HCT116 (cell line): ENCODE measurements at regions not wholly inside any gene's neighbourhood (a gene's known extent, or its start where the extent isn't known, plus 50 kb on each side); places are given as distances from the start of the nearest gene placed in this dataset.

Source experiments
- ATF3 ChIP-seq: IDR thresholded peaks from 2 replicates; pipeline ENCODE4 v1.6.1; 2012
- EZH2phosphoT487 ChIP-seq: fragments of 200-600 bp; IDR thresholded peaks from 2 replicates; pipeline ENCODE4 v1.6.1; 2018; ENCODE audit warnings: antibody characterized with exemption, borderline replicate concordance
- FOSL1 ChIP-seq: IDR thresholded peaks from 2 replicates; pipeline ENCODE4 v1.6.1; 2012; ENCODE audit warnings: low read depth
- POLR2A ChIP-seq: IDR thresholded peaks from 2 replicates; pipeline ENCODE4 v1.7.0; 2011; ENCODE audit warnings: borderline replicate concordance; ENCODE audit not compliant: insufficient read depth, insufficient read length; ENCODE audit errors: extremely low read depth
- POLR2AphosphoS5 ChIP-seq: IDR thresholded peaks from 2 replicates; pipeline ENCODE4 v1.6.1; 2011; ENCODE audit warnings: mild to moderate bottlenecking, low read depth, low read length, moderate library complexity
- REST ChIP-seq: IDR thresholded peaks from 2 replicates; pipeline ENCODE4 v1.6.1; 2012; ENCODE audit warnings: low read depth
- SP1 ChIP-seq: IDR thresholded peaks from 2 replicates; pipeline ENCODE4 v1.6.1; 2012; ENCODE audit warnings: low read depth
- TCF7L2 ChIP-seq: IDR thresholded peaks from 2 replicates; pipeline ENCODE4 v1.7.0; 2011; ENCODE audit warnings: borderline replicate concordance, inconsistent platforms; ENCODE audit not compliant: insufficient read depth, insufficient read length; ENCODE audit errors: extremely low read depth
- YY1 ChIP-seq: IDR thresholded peaks from 2 replicates; pipeline ENCODE4 v1.6.1; 2011; ENCODE audit warnings: low read length, low read depth, moderate library complexity, mild to moderate bottlenecking; ENCODE audit not compliant: insufficient replicate concordance; ENCODE audit errors: extremely low read depth
- ZBTB33 ChIP-seq: IDR thresholded peaks from 2 replicates; pipeline ENCODE4 v1.6.1; 2011; ENCODE audit warnings: mild to moderate bottlenecking, low read length, moderate library complexity; ENCODE audit not compliant: insufficient replicate concordance; ENCODE audit errors: extremely low read depth
- TF ChIP-seq, protein P1 (sequence below), 3 experiments: fragments of 200-600 bp in 1 of 3; sonication (generic) in 1 of 3; IDR thresholded peaks in 2 of 3; conservative IDR thresholded peaks in 1 of 3; 2 replicates each; pipeline ENCODE4 v1.5.1; 2012 to 2017; ENCODE audit warnings: low read depth in 2 of 3, low read length in 2 of 3, antibody characterized with exemption in 1 of 3, borderline replicate concordance in 1 of 3, control low read depth in 1 of 3, mild to moderate bottlenecking in 1 of 3, mixed read lengths in 1 of 3, mixed run types in 1 of 3, moderate library complexity in 1 of 3; ENCODE audit not compliant: insufficient read depth in 1 of 3
- TF ChIP-seq, protein P2 (sequence below): IDR thresholded peaks from 2 replicates; pipeline ENCODE4 v1.6.1; 2012

- no peak for TF ChIP-seq ZBTB33
- TF ChIP-seq SP1: no peak
- TF ChIP-seq, protein P1, sequence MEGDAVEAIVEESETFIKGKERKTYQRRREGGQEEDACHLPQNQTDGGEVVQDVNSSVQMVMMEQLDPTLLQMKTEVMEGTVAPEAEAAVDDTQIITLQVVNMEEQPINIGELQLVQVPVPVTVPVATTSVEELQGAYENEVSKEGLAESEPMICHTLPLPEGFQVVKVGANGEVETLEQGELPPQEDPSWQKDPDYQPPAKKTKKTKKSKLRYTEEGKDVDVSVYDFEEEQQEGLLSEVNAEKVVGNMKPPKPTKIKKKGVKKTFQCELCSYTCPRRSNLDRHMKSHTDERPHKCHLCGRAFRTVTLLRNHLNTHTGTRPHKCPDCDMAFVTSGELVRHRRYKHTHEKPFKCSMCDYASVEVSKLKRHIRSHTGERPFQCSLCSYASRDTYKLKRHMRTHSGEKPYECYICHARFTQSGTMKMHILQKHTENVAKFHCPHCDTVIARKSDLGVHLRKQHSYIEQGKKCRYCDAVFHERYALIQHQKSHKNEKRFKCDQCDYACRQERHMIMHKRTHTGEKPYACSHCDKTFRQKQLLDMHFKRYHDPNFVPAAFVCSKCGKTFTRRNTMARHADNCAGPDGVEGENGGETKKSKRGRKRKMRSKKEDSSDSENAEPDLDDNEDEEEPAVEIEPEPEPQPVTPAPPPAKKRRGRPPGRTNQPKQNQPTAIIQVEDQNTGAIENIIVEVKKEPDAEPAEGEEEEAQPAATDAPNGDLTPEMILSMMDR (IDR thresholded peaks at IDR 0.05 in 2 of 3, conservative IDR thresholded peaks at IDR 0.05 in 1 of 3; ENCODE audit: borderline replicate concordance in 1 of 3, insufficient read depth in 1 of 3, low read depth in 2 of 3, low read length in 2 of 3): no peak
- no peak for TF ChIP-seq POLR2A
- TF ChIP-seq ATF3: no peak
- no peak for TF ChIP-seq REST
- TF ChIP-seq TCF7L2: no peak
- no peak for TF ChIP-seq FOSL1
- no peak for TF ChIP-seq EZH2phosphoT487
- TF ChIP-seq YY1: no peak
- TF ChIP-seq, protein P2, sequence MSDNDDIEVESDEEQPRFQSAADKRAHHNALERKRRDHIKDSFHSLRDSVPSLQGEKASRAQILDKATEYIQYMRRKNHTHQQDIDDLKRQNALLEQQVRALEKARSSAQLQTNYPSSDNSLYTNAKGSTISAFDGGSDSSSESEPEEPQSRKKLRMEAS: no peak
- TF ChIP-seq POLR2AphosphoS5: no peak
These were observed 75.0 kb upstream of the RAD23B start for GRCh38 chr9:107208121-107208520.
